ENCODE measurements at regions not wholly inside any gene's neighbourhood (a gene's known extent, or its start where the extent isn't known, plus 50 kb on each side); places are given as distances from the start of the nearest gene placed in this dataset.
"Not testable (repeated sequence)": the region's sequence is repeated elsewhere in the genome, so short reads cannot be mapped to it uniquely, and the experiment has no call there.

- H3K4me3 ChIP-seq (ENCODE audit: low read length in 3 of 3); H3K27ac ChIP-seq (ENCODE audit: low read depth, low read length); H3K36me3 ChIP-seq (ENCODE audit: control insufficient read depth in 3 of 3, insufficient read depth in 3 of 3, low read length in 3 of 3): not testable (repeated sequence)
Measured at GRCh38 chrX:74098407-74098806, 205.6 kb upstream of the ZCCHC13 start.

GRCh38 chrX:74090049-74090448, 213.9 kb upstream of the ZCCHC13 start:
- Histone ChIP-seq H3K36me3 (ENCODE audit: control insufficient read depth in 3 of 3, insufficient read depth in 3 of 3, low read length in 3 of 3) (peaks cover 0 to 3% (median 0%) of the 10 kb centered on the region in 3 donors), H3K27me3 (ENCODE audit: control insufficient read depth in 3 of 3, insufficient read depth in 3 of 3, low read length in 3 of 3) (no peaks in the 10 kb centered on the region), H3K27ac (ENCODE audit: low read depth, low read length) (no peak overlapping the region), H3K9me3 (ENCODE audit: control insufficient read depth in 3 of 3, low read length in 3 of 3) (peaks cover 0 to 2% (median 0%) of the 10 kb centered on the region in 3 donors), H3K4me1 (ENCODE audit: control insufficient read depth in 3 of 3, insufficient read depth in 3 of 3, low read length in 3 of 3) (peaks cover 0 to 2% (median 0%) of the 10 kb centered on the region in 3 donors), H3K9ac (ENCODE audit: low read depth in 1 of 3, low read length in 3 of 3) (no peak overlapping the region), H3K4me3 (ENCODE audit: low read length in 3 of 3) (no peak overlapping the region)

More at GRCh38 chrX:74098407-74098806, 205.6 kb upstream of the ZCCHC13 start:
- not testable (repeated sequence) for H3K27me3 ChIP-seq (ENCODE audit: control insufficient read depth in 3 of 3, insufficient read depth in 3 of 3, low read length in 3 of 3); H3K9me3 ChIP-seq (ENCODE audit: control insufficient read depth in 3 of 3, low read length in 3 of 3); H3K9ac ChIP-seq (ENCODE audit: low read depth in 1 of 3, low read length in 3 of 3); H3K4me1 ChIP-seq (ENCODE audit: control insufficient read depth in 3 of 3, insufficient read depth in 3 of 3, low read length in 3 of 3)

GRCh38 chrX:74085642-74086236, 218.2 kb upstream of the ZCCHC13 start:
- Histone ChIP-seq H3K27me3 (ENCODE audit: control insufficient read depth in 3 of 3, insufficient read depth in 3 of 3, low read length in 3 of 3) (no peaks in the 10 kb centered on the region), H3K4me1 (ENCODE audit: control insufficient read depth in 3 of 3, insufficient read depth in 3 of 3, low read length in 3 of 3) (peaks cover 0 to 2% (median 0%) of the 10 kb centered on the region in 3 donors), H3K27ac (ENCODE audit: low read depth, low read length) (no peak overlapping the region), H3K9ac (ENCODE audit: low read depth in 1 of 3, low read length in 3 of 3) (no peak overlapping the region), H3K9me3 (ENCODE audit: control insufficient read depth in 3 of 3, low read length in 3 of 3) (peaks cover 0 to 2% (median 0%) of the 10 kb centered on the region in 3 donors), H3K4me3 (ENCODE audit: low read length in 3 of 3) (no peak overlapping the region), H3K36me3 (ENCODE audit: control insufficient read depth in 3 of 3, insufficient read depth in 3 of 3, low read length in 3 of 3) (peaks cover 0 to 3% (median 0%) of the 10 kb centered on the region in 3 donors)

- Histone ChIP-seq H3K4me1 (ENCODE audit: control insufficient read depth in 3 of 3, insufficient read depth in 3 of 3, low read length in 3 of 3) (no peaks in the 10 kb centered on the region), H3K9me3 (ENCODE audit: control insufficient read depth in 3 of 3, low read length in 3 of 3) (no peaks in the 10 kb centered on the region), H3K4me3 (ENCODE audit: low read length in 3 of 3) (no peak overlapping the region), H3K27ac (ENCODE audit: low read depth, low read length) (no peak overlapping the region), H3K27me3 (ENCODE audit: control insufficient read depth in 3 of 3, insufficient read depth in 3 of 3, low read length in 3 of 3) (no peaks in the 10 kb centered on the region), H3K36me3 (ENCODE audit: control insufficient read depth in 3 of 3, insufficient read depth in 3 of 3, low read length in 3 of 3) (no peaks in the 10 kb centered on the region), H3K9ac (ENCODE audit: low read depth in 1 of 3, low read length in 3 of 3) (no peak overlapping the region)
Measured at GRCh38 chrX:74080165-74080564, 223.8 kb upstream of the ZCCHC13 start.

DNA sequence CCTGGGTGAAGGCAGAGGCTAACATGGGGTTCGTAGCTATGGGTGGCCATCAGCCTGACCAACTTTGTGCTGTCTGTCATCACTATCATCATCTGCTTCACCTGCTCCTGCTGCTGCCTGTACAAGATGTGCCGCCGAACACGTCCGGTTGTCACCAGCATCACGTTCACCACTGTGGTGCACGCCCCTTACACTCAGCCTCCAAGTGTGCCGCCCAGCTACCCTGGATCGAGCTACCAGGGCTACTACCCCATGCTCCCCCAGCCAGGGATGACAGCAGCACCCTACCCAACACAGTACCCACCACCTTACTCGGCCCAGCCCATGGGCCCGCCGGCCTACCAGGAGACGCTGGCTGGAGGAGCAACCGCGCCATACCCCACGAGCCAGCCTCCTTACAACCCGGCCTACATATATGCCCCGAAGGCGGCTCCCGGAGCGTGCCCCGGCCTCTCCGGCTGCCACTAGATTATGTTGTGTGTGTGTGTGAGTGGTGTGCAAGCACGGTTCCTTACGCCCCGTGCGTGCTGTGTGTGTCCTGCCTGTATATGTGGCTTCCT, 213.4 kb upstream of the XIST start:
- H3K27me3 ChIP-seq (ENCODE audit: control insufficient read depth in 3 of 3, insufficient read depth in 3 of 3, low read length in 3 of 3), result no peaks in the 10 kb centered on the region

DNA sequence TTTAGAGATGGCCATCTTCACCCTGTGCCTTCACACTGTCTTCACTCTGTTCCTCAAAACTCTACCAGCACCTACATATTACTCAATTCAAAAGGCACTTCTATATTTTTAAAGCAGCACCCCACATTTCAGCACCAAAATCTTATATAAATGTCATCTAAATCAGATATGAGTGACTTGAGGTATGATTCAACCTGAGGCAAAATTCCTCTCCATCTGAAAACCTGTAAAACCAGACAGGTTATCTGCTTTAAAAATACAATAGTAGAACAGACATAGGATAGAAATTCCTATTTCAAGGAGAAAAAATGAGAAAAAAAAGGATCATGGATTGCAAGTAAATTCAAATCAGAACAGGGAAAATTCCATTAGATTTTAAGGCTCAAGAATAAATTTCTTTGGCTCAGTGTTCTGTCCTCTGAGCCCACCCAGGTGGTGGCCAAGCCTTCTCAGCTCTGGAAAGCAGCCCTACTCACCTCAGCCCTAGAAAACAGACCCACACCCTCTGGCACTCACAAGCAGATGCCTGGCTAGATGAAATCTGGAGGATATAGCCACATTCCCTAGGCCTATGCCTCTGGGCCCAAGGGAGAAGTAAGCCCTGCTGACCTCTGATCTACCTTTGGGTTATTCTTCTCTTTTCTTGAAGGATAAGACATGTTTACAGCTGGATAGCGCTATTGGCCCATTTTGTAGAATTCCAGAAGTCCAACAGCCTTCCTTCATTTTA, 211.1 kb upstream of the XIST start:
- no peak overlapping the region for H3K4me3 ChIP-seq (ENCODE audit: low read length in 3 of 3)
- no peak overlapping the region for H3K9ac ChIP-seq (ENCODE audit: low read depth in 1 of 3, low read length in 3 of 3)
- no peaks in the 10 kb centered on the region for H3K27me3 ChIP-seq (ENCODE audit: control insufficient read depth in 3 of 3, insufficient read depth in 3 of 3, low read length in 3 of 3)
- H3K4me1 ChIP-seq (ENCODE audit: control insufficient read depth in 3 of 3, insufficient read depth in 3 of 3, low read length in 3 of 3), result no peaks in the 10 kb centered on the region
- H3K27ac ChIP-seq (ENCODE audit: low read depth, low read length), result no peak overlapping the region
- no peaks in the 10 kb centered on the region for H3K36me3 ChIP-seq (ENCODE audit: control insufficient read depth in 3 of 3, insufficient read depth in 3 of 3, low read length in 3 of 3)
- no peaks in the 10 kb centered on the region for H3K9me3 ChIP-seq (ENCODE audit: control insufficient read depth in 3 of 3, low read length in 3 of 3)

More for the DNA sequence above, 213.4 kb upstream of the XIST start:
- no peak overlapping the region for H3K27ac ChIP-seq (ENCODE audit: low read depth, low read length)
- H3K4me3 ChIP-seq (ENCODE audit: low read length in 3 of 3), result no peak overlapping the region
- no peaks in the 10 kb centered on the region for H3K4me1 ChIP-seq (ENCODE audit: control insufficient read depth in 3 of 3, insufficient read depth in 3 of 3, low read length in 3 of 3)
- H3K9ac ChIP-seq (ENCODE audit: low read depth in 1 of 3, low read length in 3 of 3), result no peak overlapping the region
- H3K36me3 ChIP-seq (ENCODE audit: control insufficient read depth in 3 of 3, insufficient read depth in 3 of 3, low read length in 3 of 3), result peaks cover 0 to 5% (median 3%) of the 10 kb centered on the region in 3 donors
- peaks cover 0 to 2% (median 0%) of the 10 kb centered on the region in 3 donors for H3K9me3 ChIP-seq (ENCODE audit: control insufficient read depth in 3 of 3, low read length in 3 of 3)

GRCh38 chrX:74061879-74062278, 209.4 kb upstream of the XIST start:
- H3K36me3 ChIP-seq (ENCODE audit: control insufficient read depth in 3 of 3, insufficient read depth in 3 of 3, low read length in 3 of 3), result no peaks in the 10 kb centered on the region
- H3K27me3 ChIP-seq (ENCODE audit: control insufficient read depth in 3 of 3, insufficient read depth in 3 of 3, low read length in 3 of 3), result no peaks in the 10 kb centered on the region
- no peaks in the 10 kb centered on the region for H3K4me1 ChIP-seq (ENCODE audit: control insufficient read depth in 3 of 3, insufficient read depth in 3 of 3, low read length in 3 of 3)

DNA sequence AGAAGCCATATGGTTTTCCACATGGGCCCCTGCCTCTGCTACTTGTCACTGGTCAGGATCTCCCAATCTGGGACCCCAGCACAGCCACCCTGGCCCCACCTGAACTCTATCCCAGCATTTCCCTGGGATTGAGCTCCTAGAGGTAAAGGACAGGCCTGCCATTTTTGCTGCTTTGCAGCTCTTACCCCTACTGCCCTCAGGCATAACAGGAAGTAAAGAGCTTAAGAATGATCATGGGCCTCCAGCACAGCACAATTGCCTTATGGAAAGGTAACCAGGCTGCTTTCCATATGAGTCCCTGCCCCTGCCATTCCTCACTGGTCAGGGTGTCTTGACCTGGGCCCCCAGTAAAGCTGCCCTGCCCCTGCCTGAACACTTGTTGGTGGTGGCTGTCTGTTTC, 196.6 kb upstream of the XIST start:
- Histone ChIP-seq H3K4me3 (ENCODE audit: low read length in 3 of 3) (no peak overlapping the region), H3K27me3 (ENCODE audit: control insufficient read depth in 3 of 3, insufficient read depth in 3 of 3, low read length in 3 of 3) (no peaks in the 10 kb centered on the region), H3K4me1 (ENCODE audit: control insufficient read depth in 3 of 3, insufficient read depth in 3 of 3, low read length in 3 of 3) (no peaks in the 10 kb centered on the region), H3K9ac (ENCODE audit: low read depth in 1 of 3, low read length in 3 of 3) (no peak overlapping the region), H3K36me3 (ENCODE audit: control insufficient read depth in 3 of 3, insufficient read depth in 3 of 3, low read length in 3 of 3) (peaks cover 0 to 2% (median 0%) of the 10 kb centered on the region in 3 donors), H3K9me3 (ENCODE audit: control insufficient read depth in 3 of 3, low read length in 3 of 3) (no peaks in the 10 kb centered on the region), H3K27ac (ENCODE audit: low read depth, low read length) (no peak overlapping the region)

More at GRCh38 chrX:74061879-74062278, 209.4 kb upstream of the XIST start:
- Histone ChIP-seq H3K4me3 (ENCODE audit: low read length in 3 of 3) (no peak overlapping the region), H3K27ac (ENCODE audit: low read depth, low read length) (no peak overlapping the region), H3K9me3 (ENCODE audit: control insufficient read depth in 3 of 3, low read length in 3 of 3) (no peaks in the 10 kb centered on the region), H3K9ac (ENCODE audit: low read depth in 1 of 3, low read length in 3 of 3) (no peak overlapping the region)

GRCh38 chrX:74034066-74034465, 181.6 kb upstream of the XIST start:
- not testable (repeated sequence) for H3K27ac ChIP-seq (ENCODE audit: low read depth, low read length); H3K4me3 ChIP-seq (ENCODE audit: low read length in 3 of 3); H3K27me3 ChIP-seq (ENCODE audit: control insufficient read depth in 3 of 3, insufficient read depth in 3 of 3, low read length in 3 of 3); H3K36me3 ChIP-seq (ENCODE audit: control insufficient read depth in 3 of 3, insufficient read depth in 3 of 3, low read length in 3 of 3); H3K9ac ChIP-seq (ENCODE audit: low read depth in 1 of 3, low read length in 3 of 3); H3K9me3 ChIP-seq (ENCODE audit: control insufficient read depth in 3 of 3, low read length in 3 of 3); H3K4me1 ChIP-seq (ENCODE audit: control insufficient read depth in 3 of 3, insufficient read depth in 3 of 3, low read length in 3 of 3)

GRCh38 chrX:74031527-74031926, 179.0 kb upstream of the XIST start:
- not testable (repeated sequence) for H3K4me3 ChIP-seq (ENCODE audit: low read length in 3 of 3); H3K9me3 ChIP-seq (ENCODE audit: control insufficient read depth in 3 of 3, low read length in 3 of 3); H3K9ac ChIP-seq (ENCODE audit: low read depth in 1 of 3, low read length in 3 of 3); H3K36me3 ChIP-seq (ENCODE audit: control insufficient read depth in 3 of 3, insufficient read depth in 3 of 3, low read length in 3 of 3); H3K4me1 ChIP-seq (ENCODE audit: control insufficient read depth in 3 of 3, insufficient read depth in 3 of 3, low read length in 3 of 3); H3K27ac ChIP-seq (ENCODE audit: low read depth, low read length); H3K27me3 ChIP-seq (ENCODE audit: control insufficient read depth in 3 of 3, insufficient read depth in 3 of 3, low read length in 3 of 3)
